RWPE1 (cell line): ENCODE measurements at regions not wholly inside any gene's neighbourhood (a gene's known extent, or its start where the extent isn't known, plus 50 kb on each side); places are given as distances from the start of the nearest gene placed in this dataset.

Experiments
- CTCF ChIA-PET: fragments of 350-600 bp; sonication (Branson Sonifier 250); formaldehyde crosslinking; extraction: SDS; loops from one replicate; lab custom pipeline; 2021; lab: Yijun Ruan, JAX
- POLR2A ChIA-PET: fragments of 400-600 bp; formaldehyde crosslinking; extraction: SDS; loops from one replicate; lab custom pipeline; 2020; ENCODE audit warnings: antibody characterized with exemption; ENCODE audit not compliant: low non-redundant PET; lab: Yijun Ruan, JAX
- DNase-seq: peaks from one replicate; pipeline ENCODE4 v3.0.0; 2012; ENCODE audit warnings: low spot score
- H3K27ac ChIP-seq: fragments of 450-650 bp; 2 replicates; pipeline ENCODE4 v1.5.1; 2017
- TF ChIP-seq, protein P1 (sequence below): fragments of 450-650 bp; conservative IDR thresholded peaks from 2 replicates; pipeline ENCODE4 v1.5.1; 2017; ENCODE audit warnings: low read depth, mild to moderate bottlenecking

GRCh38 chr3:127106053-127106452 lies 86.9 kb upstream of the PRR23E start:
- CTCF ChIA-PET = interaction anchor here (0.6 to 1.0 kb wide), 3 partner anchors 9 to 103 kb away, joined by 3 to 4 read pairs (median 3); no protein-coding TSS in a partner anchor
- TF ChIP-seq, protein P1, sequence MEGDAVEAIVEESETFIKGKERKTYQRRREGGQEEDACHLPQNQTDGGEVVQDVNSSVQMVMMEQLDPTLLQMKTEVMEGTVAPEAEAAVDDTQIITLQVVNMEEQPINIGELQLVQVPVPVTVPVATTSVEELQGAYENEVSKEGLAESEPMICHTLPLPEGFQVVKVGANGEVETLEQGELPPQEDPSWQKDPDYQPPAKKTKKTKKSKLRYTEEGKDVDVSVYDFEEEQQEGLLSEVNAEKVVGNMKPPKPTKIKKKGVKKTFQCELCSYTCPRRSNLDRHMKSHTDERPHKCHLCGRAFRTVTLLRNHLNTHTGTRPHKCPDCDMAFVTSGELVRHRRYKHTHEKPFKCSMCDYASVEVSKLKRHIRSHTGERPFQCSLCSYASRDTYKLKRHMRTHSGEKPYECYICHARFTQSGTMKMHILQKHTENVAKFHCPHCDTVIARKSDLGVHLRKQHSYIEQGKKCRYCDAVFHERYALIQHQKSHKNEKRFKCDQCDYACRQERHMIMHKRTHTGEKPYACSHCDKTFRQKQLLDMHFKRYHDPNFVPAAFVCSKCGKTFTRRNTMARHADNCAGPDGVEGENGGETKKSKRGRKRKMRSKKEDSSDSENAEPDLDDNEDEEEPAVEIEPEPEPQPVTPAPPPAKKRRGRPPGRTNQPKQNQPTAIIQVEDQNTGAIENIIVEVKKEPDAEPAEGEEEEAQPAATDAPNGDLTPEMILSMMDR = no peak
- no peak for DNase-seq
- H3K27ac ChIP-seq = no peak overlapping the region
- POLR2A ChIA-PET = no interaction called here

DNA sequence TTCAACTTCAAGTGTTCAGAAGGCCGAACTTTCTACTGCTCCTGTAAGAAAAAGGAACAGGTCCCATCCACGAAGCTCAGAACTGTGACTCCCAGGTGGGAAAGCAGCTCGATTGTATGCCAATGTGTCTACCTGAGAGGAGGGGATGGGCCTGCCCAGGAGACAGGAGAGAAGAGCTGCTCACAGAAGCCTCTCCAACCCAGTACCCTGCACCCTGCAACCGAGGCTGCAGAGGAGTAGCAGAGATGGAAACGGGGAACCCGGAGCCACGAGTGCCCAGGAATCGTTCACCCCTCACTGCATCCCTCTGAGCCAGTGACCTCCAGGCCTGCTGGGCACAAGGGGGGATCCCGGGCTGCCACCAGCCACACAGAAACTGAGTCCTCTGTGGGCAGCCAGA lies 86.5 kb upstream of the PRR23E start:
- TF ChIP-seq, protein P1 = no peak
- ChIA-PET CTCF (interaction anchor here (0.6 to 1.0 kb wide), 2 partner anchors 9 to 15 kb away, joined by 3 to 4 read pairs; no protein-coding TSS in a partner anchor), POLR2A (no interaction called here)
- H3K27ac ChIP-seq = no peak overlapping the region
- no peak for DNase-seq

- TF ChIP-seq, protein P1 = no peak
- no peak overlapping the region for H3K27ac ChIP-seq
- ChIA-PET CTCF (no interaction called here), POLR2A (no interaction called here)
- no peak for DNase-seq
These were observed 85.9 kb upstream of the PRR23E start for GRCh38 chr3:127107002-127107401.

DNA sequence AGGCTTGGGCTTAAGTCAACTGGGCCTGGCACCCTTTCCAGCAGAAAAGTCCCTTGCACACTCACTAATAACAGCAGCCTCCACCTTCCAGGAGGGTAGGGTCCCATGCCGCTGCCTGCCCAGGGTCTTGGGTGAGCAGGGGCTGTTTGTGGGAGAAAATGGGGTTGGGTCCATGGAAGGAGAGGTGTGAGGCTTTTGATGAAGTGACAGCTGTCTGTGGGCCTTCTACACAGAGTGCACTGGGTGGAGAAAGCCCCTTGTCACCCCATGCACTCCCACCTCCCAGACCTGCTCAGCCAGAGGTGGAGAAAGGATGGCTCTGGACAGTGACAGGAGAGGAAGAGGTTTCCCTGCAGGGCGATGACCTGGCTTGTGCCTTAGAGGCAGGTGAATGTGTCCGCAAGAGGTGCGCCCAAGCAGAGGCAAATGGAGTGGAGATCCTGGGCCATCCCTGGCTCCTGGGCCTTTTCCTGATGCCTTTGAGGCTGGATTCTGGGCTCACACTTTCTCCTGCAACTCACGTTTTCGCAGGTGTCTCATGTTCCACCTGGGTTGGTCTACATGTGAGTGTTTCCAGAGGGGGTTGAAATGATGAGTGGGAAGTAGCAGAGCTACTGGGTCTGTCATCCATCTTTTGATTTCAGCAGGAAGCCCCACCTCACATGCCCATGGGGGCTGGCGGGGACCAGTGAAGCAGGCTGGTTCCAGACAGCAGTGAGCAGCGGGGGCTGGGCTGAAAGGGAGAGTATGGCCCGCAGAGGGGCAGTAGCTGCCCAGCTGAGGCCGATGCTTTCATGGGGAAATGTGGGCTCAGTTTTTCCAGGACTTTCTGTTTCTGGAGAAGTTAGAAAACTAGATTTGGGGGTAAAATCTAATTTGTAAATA lies 85.2 kb upstream of the PRR23E start:
- ChIA-PET POLR2A (no interaction called here), CTCF (no interaction called here)
- TF ChIP-seq, protein P1 = no peak
- DNase-seq = no peak
- H3K27ac ChIP-seq = no peak overlapping the region

- POLR2A ChIA-PET = no interaction called here
- CTCF ChIA-PET = interaction anchor here (0.6 to 0.7 kb wide), 2 partner anchors 13 to 653 kb away, joined by 3 to 5 read pairs; no protein-coding TSS in a partner anchor
- no peak for DNase-seq
- TF ChIP-seq, protein P1 = no peak
- peak overlapping the region; percentile 53 for H3K27ac ChIP-seq
These were observed 84.1 kb upstream of the PRR23E start for GRCh38 chr3:127108796-127109195.

DNA sequence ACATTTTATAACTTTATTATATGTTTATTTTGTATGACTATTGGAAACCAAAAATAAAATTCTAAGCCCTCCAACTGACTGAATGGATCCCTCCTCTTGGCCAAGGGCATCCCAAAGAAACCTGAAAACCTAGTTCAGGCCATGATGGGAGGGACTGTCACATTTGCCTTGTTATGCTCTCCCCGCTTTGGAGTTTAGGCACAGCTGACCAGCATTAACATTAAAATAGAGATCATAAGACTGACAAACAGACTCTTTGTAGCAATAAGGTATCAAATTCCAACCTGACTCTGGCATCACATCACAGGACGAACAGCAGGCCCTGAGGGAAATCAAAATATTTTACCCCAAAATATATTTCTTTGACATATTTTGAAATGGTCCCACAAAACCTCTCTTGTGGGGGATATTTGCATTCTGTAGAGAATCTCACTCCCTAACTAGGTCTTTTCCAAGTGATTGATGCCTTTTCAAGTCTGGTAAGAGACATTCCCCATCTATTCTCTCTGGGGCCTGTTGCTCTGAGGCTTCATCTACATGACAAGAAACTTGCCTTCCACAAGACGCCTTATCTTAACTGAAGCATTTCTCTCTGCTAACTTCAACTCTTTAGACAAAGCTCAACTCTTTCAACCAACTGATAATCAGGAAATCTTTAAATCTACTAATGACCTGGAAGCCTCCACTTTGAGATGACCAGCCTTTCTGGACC lies 81.8 kb upstream of the PRR23E start:
- H3K27ac ChIP-seq = no peak overlapping the region
- no peak for DNase-seq
- ChIA-PET POLR2A (no interaction called here), CTCF (no interaction called here)
- TF ChIP-seq, protein P1 = no peak
